DLD1 (cell line): ENCODE measurements at regions not wholly inside any gene's neighbourhood (a gene's known extent, or its start where the extent isn't known, plus 50 kb on each side); places are given as distances from the start of the nearest gene placed in this dataset.

ENCODE experiments used
- in situ Hi-C: cut with HindIII; loops from 2 replicates; pipeline ENCODE4 v1.10.0; 2017; ENCODE audit warnings: low sequenced_read_pairs

DNA sequence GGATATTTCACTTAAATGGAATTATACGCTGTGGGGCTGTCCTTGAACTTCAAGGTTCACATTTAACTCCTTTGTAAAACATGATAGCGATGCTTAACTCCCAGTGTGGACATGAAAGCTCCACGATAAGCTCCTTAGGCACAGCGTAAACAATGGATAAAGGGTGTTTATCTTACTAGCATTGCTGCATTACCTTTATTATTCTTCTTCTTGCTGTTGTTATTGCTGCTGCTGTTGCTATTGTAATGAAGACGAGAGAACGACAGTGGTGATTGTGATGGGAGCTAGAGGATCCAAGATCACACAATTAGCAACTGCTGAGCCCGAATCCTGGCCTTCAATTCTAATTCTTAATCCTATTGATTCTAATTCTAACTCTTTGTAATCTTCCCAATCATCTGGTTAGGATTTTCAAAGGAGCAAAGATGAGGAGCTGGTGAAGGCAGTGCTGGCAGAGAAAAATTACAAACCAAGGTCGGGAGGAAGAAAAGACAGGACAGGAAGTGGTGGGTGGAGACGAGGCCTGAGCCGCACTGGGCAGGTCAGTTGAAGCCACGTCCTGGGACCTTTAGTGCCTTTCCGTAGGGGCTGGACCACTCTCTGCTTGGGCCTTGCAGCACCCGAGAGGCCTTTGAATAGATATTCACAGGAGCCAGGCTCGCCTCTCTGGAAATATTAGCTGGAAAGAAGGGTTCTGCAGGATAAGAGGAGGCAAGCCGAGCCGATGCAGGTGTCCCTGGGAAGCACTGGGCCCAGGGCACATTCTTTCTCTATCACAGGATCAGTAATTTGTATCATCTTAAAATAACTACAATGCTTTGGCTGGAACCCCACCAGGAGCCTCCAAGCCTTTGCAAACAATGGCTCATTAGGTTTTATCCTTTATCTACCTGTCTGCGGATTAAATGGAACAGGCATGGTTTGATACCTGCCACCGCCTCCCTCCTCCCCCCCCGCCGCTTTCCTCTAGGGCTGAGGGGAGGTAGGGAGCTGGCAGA lies 571.6 kb downstream of the AJAP1 start:
- in situ Hi-C loops = no loop called here

DNA sequence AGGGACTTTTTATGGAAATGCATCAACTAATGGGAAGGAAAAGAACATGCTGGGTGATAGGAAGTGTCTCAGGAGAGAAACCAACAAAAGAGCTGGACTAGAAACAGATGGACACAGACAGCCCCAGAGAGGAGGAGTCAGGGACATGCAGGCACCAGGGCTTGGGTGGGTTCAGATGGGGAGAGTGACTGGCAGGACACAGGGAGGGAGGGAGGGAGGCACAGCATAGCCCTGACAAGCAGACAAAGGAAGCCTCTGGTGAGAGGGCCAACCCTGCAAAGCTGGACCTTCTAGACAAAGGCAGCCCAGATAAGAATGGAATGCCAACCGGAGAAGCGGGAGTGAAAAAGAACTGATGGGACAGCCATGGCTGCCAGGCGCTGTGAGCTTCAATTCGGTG lies 568.8 kb downstream of the AJAP1 start:
- in situ Hi-C loops = no loop called here

DNA sequence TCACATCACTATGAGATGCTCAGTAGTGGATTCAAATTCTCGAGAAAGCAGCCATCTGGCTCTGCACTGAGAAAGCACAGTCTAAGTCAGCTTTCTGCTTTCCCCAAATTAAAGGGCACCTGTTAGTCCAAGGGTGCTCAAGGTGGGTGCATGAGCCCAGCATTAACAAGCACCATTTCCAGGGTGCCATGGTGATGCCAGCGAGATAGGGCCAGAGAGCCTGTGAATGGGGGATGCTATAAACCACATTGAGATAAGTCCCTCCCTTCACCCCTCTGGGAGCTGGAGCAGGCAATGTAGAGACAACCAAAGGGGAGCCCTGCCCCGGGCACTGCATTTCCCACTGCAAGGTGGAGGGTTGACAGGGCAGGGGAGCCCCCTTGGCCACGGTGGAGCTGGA lies 568.2 kb downstream of the AJAP1 start:
- in situ Hi-C loops = no loop called here

DNA sequence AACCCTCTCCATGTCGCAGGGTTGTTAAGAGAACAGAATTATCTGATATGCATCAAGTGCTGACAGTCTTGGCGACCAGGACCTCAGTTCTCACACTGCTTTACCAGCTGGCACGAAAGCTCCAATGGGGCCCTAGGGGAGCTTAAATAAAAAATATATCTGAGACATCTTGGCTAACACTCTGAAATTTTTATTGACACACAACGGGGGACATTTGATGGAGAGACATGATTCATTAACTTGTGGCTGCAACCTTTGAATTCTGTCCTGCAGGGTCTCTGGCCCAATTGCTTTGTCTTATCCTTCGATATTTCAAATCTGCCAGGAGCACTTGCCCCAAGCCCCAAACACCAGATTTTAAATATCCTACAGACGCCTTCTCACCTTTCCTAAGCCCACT lies 567.0 kb downstream of the AJAP1 start:
- in situ Hi-C loops = no loop called here

DNA sequence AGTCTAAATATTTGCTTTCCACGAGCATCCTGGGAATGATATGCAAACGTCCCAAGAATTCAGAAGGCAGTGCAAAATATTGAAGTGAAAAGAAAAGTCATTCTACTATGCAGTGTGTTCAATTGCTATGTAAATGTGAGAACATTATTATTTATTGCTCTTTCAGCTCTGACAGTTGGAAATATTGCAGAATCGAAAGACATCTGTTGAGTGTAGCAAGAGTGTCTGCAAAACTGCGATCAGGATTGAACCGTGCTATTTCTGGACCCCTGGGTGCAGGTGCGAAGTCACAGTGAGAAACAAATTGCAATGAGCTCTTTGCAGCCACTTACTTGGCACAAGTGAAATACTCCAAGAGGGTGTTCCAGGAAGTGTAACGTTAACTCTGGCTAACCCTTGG lies 566.4 kb downstream of the AJAP1 start:
- in situ Hi-C loops = no loop called here

DNA sequence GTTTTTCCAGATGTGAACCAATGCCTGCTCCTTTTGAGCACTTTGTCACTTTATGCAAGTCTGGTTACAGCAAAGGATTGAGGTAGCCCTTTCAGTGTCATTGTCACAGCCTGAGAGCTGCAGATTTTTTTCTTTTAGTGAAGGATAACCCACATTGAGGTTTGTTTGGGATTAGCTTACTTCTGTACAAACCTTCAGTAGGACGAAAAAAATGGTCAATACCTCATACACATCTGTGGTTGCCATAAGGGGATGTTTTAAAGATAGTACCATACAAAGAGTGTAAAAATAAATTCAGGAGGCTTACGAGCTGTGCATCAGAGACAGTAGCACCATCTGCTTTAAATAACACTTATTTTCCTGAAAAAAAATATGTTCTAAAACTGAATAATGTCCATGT lies 566.0 kb downstream of the AJAP1 start:
- in situ Hi-C loops = no loop called here

DNA sequence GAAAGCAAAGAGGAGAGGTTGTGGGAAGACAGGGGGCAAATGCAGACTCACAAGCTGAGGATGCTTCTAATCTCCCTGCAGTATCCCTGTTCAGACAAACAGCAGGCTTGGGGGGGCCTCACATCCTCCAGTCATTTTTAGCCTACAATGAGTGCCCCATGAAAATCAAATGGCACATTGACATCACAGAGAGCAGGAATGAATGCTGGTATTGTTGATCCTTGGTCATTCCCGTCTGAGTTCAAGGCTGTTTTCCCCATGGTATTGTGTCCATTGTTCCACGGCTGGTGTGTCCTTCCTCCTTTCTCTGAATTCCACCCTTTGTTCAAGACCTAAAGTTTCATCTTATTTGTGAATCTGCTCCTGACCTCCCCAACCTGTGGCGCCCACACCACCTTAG lies 545.6 kb downstream of the AJAP1 start:
- in situ Hi-C loops = no loop called here

DNA sequence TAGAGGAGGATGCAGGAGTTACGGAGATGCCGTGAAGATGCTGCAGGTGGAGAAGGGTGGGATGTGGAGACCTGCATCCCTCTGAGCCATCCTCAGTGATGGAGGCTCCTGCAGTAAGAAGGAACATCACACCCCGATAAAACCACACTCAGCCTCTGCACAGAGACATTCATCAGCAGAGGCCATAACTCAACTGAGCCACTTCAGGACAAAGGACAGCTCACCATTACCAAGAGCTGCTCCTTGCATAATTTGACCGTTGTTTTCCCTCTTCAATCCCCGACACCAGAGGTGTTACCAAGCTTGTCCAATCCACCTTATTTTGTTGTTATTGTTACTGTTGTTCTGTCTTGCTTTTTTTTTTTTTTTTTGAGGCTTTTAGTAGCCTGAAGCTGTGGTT lies 543.9 kb downstream of the AJAP1 start:
- in situ Hi-C loops = no loop called here

DNA sequence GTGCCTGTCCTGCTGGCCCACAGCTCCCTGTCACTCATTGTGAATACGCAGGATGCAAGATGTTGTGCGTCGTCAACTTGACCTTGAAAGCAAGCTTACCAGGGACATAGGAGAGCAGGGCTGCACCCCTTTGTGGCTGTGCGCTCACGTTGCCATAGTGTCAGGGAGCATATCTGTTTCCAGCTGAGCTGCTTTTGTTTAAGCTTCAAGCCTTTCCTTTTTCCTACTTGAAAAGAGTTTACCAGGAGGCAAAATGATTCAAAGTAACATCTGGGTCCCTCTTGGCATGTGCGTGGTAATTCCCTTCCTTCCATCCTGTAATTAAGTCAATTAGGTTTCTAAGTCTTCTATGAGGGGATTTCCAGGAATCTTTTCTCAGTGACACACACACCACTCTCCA lies 537.1 kb downstream of the AJAP1 start:
- in situ Hi-C loops = no loop called here

- in situ Hi-C loops = no loop called here
Observed at GRCh38 chr1:5189384-5189783, 535.0 kb downstream of the AJAP1 start.

DNA sequence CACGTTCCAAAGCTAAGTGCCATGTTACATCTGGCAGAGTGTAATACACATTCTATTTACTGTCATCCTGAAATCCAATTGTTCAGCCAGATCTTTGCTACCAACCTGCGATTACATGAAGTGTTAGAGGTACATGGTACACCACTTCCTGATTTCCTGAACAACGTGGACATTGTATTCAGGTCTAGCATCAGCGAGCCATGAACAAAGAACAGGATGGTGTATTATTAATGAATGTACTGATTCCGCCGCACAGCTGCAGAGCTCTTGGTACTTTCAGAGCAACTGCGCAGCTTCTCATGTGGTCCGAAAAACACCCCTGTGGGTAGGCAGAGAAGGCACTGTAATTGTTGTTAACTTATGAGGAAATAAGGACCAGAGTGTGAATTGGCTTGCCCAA lies 511.4 kb downstream of the AJAP1 start:
- in situ Hi-C loops = no loop called here

DNA sequence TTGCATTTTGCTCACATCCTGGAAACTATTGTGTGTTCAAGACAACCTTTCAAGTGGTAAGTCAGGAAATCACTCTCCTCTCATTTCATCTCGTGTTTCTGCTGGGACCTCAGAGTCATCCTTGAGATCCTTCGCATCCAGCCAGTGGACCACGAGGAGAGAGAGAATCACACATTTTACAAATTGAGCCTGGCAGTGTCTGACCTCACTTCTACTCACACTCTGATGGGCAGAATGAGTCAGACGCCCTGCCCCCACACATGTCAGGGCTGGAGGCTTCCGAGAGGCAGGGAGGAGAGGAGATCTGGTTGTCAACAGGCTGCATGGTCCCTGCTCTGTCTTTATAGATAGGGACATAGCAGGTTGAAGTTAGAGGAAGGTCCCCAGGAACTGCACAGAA lies 509.7 kb downstream of the AJAP1 start:
- in situ Hi-C loops = no loop called here

- in situ Hi-C loops = no loop called here
Observed at GRCh38 chr1:5161372-5161771, 507.0 kb downstream of the AJAP1 start.

DNA sequence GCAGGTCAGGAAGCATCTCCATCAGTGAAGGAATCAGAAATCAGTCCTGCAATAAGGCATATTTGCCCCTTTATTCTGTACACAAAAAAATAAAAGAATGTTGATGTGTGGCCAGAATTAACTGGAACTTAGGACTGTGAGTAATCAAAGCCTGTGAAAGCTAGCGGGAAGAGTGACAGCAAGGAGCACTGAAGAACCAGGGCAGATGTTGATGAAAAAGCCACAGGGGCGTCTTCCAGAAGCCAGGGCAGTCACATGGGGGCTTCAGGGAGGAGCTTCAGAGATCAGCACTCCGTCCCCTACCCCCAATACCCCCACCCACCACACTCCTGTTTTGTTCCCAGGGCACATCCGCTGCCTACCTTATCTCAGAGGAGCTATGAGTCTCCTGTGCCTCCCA lies 502.8 kb downstream of the AJAP1 start:
- in situ Hi-C loops = no loop called here

- in situ Hi-C loops = no loop called here
Observed at GRCh38 chr1:5156416-5157120, 502.2 kb downstream of the AJAP1 start.

GRCh38 chr1:5151511-5151910 lies 497.1 kb downstream of the AJAP1 start:
- in situ Hi-C loops = no loop called here

- in situ Hi-C loops = no loop called here
Observed at GRCh38 chr1:5150191-5150590, 495.8 kb downstream of the AJAP1 start.

DNA sequence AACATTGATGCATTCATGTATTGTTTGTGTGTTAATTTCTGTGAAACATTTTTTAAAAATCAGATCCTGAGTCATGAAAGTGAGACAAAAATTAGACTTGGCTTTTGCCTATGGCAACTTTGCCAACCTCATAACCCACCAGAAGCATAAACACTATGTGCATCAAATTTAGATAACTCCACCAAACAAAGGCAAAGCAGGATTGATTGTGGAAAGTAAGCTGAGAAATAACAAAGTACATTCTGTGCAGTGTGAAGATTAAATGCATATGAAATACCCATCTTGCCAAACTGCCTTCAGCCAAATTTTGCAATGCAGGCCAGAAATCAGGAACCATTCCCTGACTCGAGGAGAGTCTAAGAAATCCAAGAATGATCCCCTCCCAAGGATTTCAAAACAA lies 493.4 kb downstream of the AJAP1 start:
- in situ Hi-C loops = no loop called here

GRCh38 chr1:5142389-5142788 lies 488.0 kb downstream of the AJAP1 start:
- in situ Hi-C loops = no loop called here

DNA sequence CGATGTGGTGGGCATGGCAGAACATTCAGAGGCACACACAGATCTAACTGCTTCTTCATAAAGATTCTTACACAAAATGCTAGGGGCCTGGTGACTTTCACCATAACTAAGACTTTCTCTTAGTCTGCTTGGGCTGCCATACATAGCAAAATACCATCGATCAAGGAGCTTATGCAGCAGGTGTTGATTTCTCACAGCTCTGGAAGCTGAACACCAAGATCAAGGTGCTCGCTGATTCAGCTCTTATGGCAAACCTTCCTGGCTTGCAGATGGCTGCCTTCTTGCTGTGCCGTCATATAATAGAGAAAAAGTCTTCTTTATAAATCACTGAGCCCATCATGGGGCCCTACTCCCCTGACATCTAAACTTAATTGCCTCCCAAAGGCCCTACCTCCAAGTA lies 487.3 kb downstream of the AJAP1 start:
- in situ Hi-C loops = no loop called here

DNA sequence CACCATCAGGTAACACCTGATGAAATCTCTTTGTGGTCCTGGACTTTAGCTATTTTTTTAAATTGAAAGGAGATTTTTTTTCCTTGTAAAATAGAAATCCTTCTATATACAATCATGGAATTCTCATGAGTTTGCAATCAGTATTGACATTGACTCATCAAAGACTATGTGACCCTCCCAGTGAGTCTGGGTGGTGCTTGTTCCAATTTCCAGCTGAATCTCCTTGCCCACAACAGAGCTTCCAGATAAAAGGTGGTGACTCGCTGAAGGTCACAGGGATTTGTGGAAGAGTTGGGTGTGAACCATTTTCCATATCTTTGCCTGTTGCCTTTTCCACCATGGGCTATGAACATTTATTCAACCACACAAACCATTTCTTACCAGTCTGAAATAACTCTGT lies 486.6 kb downstream of the AJAP1 start:
- in situ Hi-C loops = no loop called here

DNA sequence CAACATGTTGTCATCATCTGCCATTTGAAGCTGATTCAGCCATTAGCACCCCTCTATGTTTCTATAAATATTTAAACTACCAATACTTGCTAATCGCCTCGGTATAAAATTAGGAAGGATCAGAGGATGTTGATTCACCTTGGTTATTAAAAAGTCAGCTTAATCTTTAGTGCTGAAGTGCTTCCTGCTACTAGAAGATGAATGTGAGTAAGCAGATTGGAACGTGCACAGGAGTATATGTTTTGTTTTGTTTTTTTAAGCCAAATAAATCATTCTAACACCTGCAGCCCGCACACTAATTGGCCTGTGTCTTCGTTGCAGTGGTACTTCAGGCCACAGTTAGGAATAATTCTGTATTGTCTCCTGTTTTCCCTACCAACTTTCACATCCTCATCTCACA lies 485.7 kb downstream of the AJAP1 start:
- in situ Hi-C loops = no loop called here
